SK-N-SH (cell line): ENCODE measurements at regions not wholly inside any gene's neighbourhood (a gene's known extent, or its start where the extent isn't known, plus 50 kb on each side); places are given as distances from the start of the nearest gene placed in this dataset.

Source experiments
- CTCF ChIA-PET: fragments of 300-600, 350-600 bp; formaldehyde crosslinking; extraction: SDS; loops from one replicate; lab custom pipeline; 2021; lab: Yijun Ruan, JAX
- POLR2A ChIA-PET: fragments of 350-600 bp; sonication (Branson Sonifier 250); formaldehyde crosslinking; extraction: SDS; loops from one replicate; lab custom pipeline; 2020; ENCODE audit warnings: antibody characterized with exemption, inconsistent platforms; lab: Yijun Ruan, JAX
- DNase-seq: peaks from one replicate; pipeline ENCODE4 v3.0.0; 2012
- H2AFZ ChIP-seq: fragments of 200-600 bp; sonication (generic); 2 replicates; pipeline ENCODE4 v1.8.1; 2016; ENCODE audit warnings: antibody characterized with exemption, mild to moderate bottlenecking, low read depth
- H3F3A ChIP-seq: fragments of 200-600 bp; sonication (generic); replicated peaks from 2 replicates; pipeline ENCODE3; 2016; ENCODE audit warnings: antibody characterized with exemption, mild to moderate bottlenecking; ENCODE audit not compliant: insufficient read depth
- H3K27ac ChIP-seq, 2 experiments: fragments of 200-500 bp in 1 of 2; fragments of 200-600 bp in 1 of 2; sonication (Bioruptor generic) in 1 of 2; sonication (generic), shearing (Covaris generic) in 1 of 2; 2 replicates each; pipeline versions ENCODE4 v1.5.1 to v1.6.1; 2014 to 2016; ENCODE audit warnings: low read depth in 2 of 2, inconsistent platforms in 1 of 2, low read length in 1 of 2, mild to moderate bottlenecking in 1 of 2, mixed read lengths in 1 of 2
- H3K27me3 ChIP-seq: fragments of 200-600 bp; sonication (generic), shearing (Covaris generic); 2 replicates; pipeline ENCODE4 v1.6.1; 2016; ENCODE audit warnings: mixed run types; ENCODE audit not compliant: insufficient read depth
- H3K36me3 ChIP-seq, 2 experiments: fragments of 200-500 bp in 1 of 2; fragments of 200-600 bp in 1 of 2; sonication (Bioruptor generic) in 1 of 2; sonication (generic) in 1 of 2; replicated peaks in 1 of 2; 2 replicates each; pipeline versions ENCODE3 to v1.5.1; 2014 to 2016; ENCODE audit warnings: low read length in 1 of 2, mild to moderate bottlenecking in 1 of 2; ENCODE audit not compliant: insufficient read depth in 2 of 2, control insufficient read depth in 1 of 2
- H3K4me1 ChIP-seq, 2 experiments: fragments of 200-500 bp in 1 of 2; fragments of 200-600 bp in 1 of 2; sonication (Bioruptor generic) in 1 of 2; sonication (generic), shearing (Covaris generic) in 1 of 2; 2 replicates each; pipeline versions ENCODE4 v1.5.1 to v1.6.1; 2014 to 2016; ENCODE audit warnings: low read depth in 1 of 2, low read length in 1 of 2, mixed run types in 1 of 2; ENCODE audit not compliant: insufficient read depth in 2 of 2, control insufficient read depth in 1 of 2
- H3K4me2 ChIP-seq: fragments of 200-600 bp; sonication (generic), shearing (Covaris generic); 2 replicates; pipeline ENCODE4 v1.6.1; 2017; ENCODE audit warnings: mixed run types
- H3K4me3 ChIP-seq, 2 experiments: fragments of 200-500 bp in 1 of 2; fragments of 200-600 bp in 1 of 2; sonication (Bioruptor generic) in 1 of 2; sonication (generic), shearing (Covaris generic) in 1 of 2; 2 replicates each; pipeline versions ENCODE4 v1.5.1 to v1.8.1; 2014 to 2016; ENCODE audit warnings: low read depth in 2 of 2, inconsistent platforms in 1 of 2, low read length in 1 of 2, mild to moderate bottlenecking in 1 of 2, mixed read lengths in 1 of 2, moderate library complexity in 1 of 2
- H3K79me2 ChIP-seq: fragments of 200-600 bp; sonication (generic); 2 replicates; pipeline ENCODE4 v1.8.1; 2017; ENCODE audit warnings: mild to moderate bottlenecking; ENCODE audit not compliant: insufficient read depth
- H3K9ac ChIP-seq: fragments of 200-600 bp; sonication (generic); 2 replicates; pipeline ENCODE4 v1.6.1; 2017; ENCODE audit warnings: mixed run types
- H3K9me2 ChIP-seq: fragments of 200-600 bp; sonication (generic); 2 replicates; pipeline ENCODE4 v1.6.1; 2017; ENCODE audit warnings: mixed run types
- H3K9me3 ChIP-seq: fragments of 200-600 bp; sonication (generic); 2 replicates; pipeline ENCODE4 v1.6.1; 2017; ENCODE audit warnings: mixed run types, mild to moderate bottlenecking, moderate library complexity
- H4K20me1 ChIP-seq: fragments of 200-600 bp; sonication (generic); 2 replicates; pipeline ENCODE4 v1.6.1; 2017; ENCODE audit warnings: mild to moderate bottlenecking, mixed run types; ENCODE audit not compliant: insufficient read depth
- CHD2 ChIP-seq: fragments of 150-350 bp; IDR thresholded peaks from 2 replicates; pipeline ENCODE4 v1.6.1; 2018; ENCODE audit warnings: low read length; ENCODE audit not compliant: partially characterized antibody
- ELF1 ChIP-seq: IDR thresholded peaks from 2 replicates; pipeline ENCODE4 v1.4.0; 2012
- EZH2phosphoT487 ChIP-seq: fragments of 200-600 bp; sonication (generic); IDR thresholded peaks from 2 replicates; pipeline ENCODE4 v1.6.1; 2017; ENCODE audit warnings: low read depth, mixed run types, mild to moderate bottlenecking, antibody characterized with exemption, moderate library complexity, borderline replicate concordance
- JUND ChIP-seq: IDR thresholded peaks from 2 replicates; pipeline ENCODE4 v1.4.0; 2012
- NRF1 ChIP-seq: IDR thresholded peaks from 2 replicates; pipeline ENCODE4 v1.6.1; 2012; ENCODE audit warnings: low read depth, mild to moderate bottlenecking, low read length
- POLR2AphosphoS5 ChIP-seq: IDR thresholded peaks from 2 replicates; pipeline ENCODE4 v1.6.1; 2012; ENCODE audit warnings: low read depth, low read length
- RAD21 ChIP-seq: IDR thresholded peaks from 2 replicates; pipeline ENCODE4 v1.6.1; 2012; ENCODE audit warnings: mild to moderate bottlenecking, low read length
- RCOR1 ChIP-seq: fragments of 150-350 bp; IDR thresholded peaks from 2 replicates; pipeline ENCODE4 v1.6.1; 2017; ENCODE audit warnings: antibody characterized with exemption, low read length
- RXRA ChIP-seq: IDR thresholded peaks from 2 replicates; pipeline ENCODE4 v1.4.0; 2012; ENCODE audit warnings: low read depth, mild to moderate bottlenecking, borderline replicate concordance
- TAF1 ChIP-seq: IDR thresholded peaks from 2 replicates; pipeline ENCODE4 v1.6.1; 2012; ENCODE audit warnings: low read depth, mild to moderate bottlenecking, low read length, moderate library complexity, borderline replicate concordance
- TCF12 ChIP-seq: IDR thresholded peaks from 2 replicates; pipeline ENCODE4 v1.4.0; 2012
- USF2 ChIP-seq: fragments of 150-350 bp; IDR thresholded peaks from 2 replicates; pipeline ENCODE4 v1.6.1; 2017; ENCODE audit warnings: antibody characterized with exemption, low read length, low read depth, borderline replicate concordance
- WGBS: methylation state at CpG from one replicate; pipeline ENCODE4 v1.1.6; 2017; ENCODE audit warnings: low lambda C conversion rate; 5-methylcytosine and 5-hydroxymethylcytosine counted together
- TF ChIP-seq, protein P1 (sequence below): fragments of 200-600 bp; sonication (generic); IDR thresholded peaks from 2 replicates; pipeline ENCODE4 v1.6.1; 2017; ENCODE audit warnings: antibody characterized with exemption, mild to moderate bottlenecking, moderate library complexity
- TF ChIP-seq, protein P2 (sequence below): IDR thresholded peaks from 2 replicates; pipeline ENCODE4; 2012

DNA sequence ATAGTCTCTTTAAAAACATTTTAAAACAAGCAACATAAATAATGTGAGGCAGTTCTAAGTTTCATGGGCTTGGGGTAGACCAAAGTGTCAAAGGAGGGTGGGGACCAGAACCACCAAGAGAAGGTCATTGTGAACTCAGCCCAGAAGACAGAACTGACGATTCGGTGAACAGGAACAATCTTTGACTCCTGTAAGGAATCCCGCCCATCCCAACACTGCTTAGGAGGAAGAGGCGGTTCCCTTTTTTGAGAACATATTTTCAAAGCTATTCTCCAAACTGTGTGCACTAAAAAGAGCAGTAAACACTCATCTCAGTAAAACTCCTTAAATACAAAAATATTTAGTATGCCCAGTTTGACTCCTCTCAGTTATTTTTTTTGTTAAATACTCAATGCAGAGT, 176.5 kb upstream of the TLE4 start:
- Histone ChIP-seq H3F3A (no peaks in the 10 kb centered on the region), H3K9me2 (no peaks in the 10 kb centered on the region), H3K9ac (no peak overlapping the region), H3K36me3 (no peaks in the 10 kb centered on the region), H3K27me3 (no peaks in the 10 kb centered on the region), H4K20me1 (no peaks in the 10 kb centered on the region), H3K4me2 (no peak overlapping the region), H3K9me3 (no peaks in the 10 kb centered on the region), H3K4me1 (no peaks in the 10 kb centered on the region), H3K4me3 (no peak overlapping the region), H3K27ac (no peak overlapping the region), H2AFZ (no peak overlapping the region), H3K79me2 (no peaks in the 10 kb centered on the region)
- no peak for TF ChIP-seq RXRA
- no peak for TF ChIP-seq ELF1
- no peak for TF ChIP-seq NRF1
- TF ChIP-seq JUND: no peak
- TF ChIP-seq, protein P1, sequence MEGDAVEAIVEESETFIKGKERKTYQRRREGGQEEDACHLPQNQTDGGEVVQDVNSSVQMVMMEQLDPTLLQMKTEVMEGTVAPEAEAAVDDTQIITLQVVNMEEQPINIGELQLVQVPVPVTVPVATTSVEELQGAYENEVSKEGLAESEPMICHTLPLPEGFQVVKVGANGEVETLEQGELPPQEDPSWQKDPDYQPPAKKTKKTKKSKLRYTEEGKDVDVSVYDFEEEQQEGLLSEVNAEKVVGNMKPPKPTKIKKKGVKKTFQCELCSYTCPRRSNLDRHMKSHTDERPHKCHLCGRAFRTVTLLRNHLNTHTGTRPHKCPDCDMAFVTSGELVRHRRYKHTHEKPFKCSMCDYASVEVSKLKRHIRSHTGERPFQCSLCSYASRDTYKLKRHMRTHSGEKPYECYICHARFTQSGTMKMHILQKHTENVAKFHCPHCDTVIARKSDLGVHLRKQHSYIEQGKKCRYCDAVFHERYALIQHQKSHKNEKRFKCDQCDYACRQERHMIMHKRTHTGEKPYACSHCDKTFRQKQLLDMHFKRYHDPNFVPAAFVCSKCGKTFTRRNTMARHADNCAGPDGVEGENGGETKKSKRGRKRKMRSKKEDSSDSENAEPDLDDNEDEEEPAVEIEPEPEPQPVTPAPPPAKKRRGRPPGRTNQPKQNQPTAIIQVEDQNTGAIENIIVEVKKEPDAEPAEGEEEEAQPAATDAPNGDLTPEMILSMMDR: no peak
- no peak for TF ChIP-seq EZH2phosphoT487
- no peak for TF ChIP-seq RCOR1
- TF ChIP-seq, protein P2, sequence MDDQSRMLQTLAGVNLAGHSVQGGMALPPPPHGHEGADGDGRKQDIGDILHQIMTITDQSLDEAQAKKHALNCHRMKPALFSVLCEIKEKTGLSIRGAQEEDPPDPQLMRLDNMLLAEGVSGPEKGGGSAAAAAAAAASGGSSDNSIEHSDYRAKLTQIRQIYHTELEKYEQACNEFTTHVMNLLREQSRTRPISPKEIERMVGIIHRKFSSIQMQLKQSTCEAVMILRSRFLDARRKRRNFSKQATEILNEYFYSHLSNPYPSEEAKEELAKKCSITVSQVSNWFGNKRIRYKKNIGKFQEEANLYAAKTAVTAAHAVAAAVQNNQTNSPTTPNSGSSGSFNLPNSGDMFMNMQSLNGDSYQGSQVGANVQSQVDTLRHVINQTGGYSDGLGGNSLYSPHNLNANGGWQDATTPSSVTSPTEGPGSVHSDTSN: no peak
- TF ChIP-seq TAF1: no peak
- no peak for TF ChIP-seq TCF12
- TF ChIP-seq RAD21: no peak
- DNase-seq: no peak
- ChIA-PET CTCF (no interaction called here), POLR2A (no interaction called here)
- WGBS: 90% methylated on average over 4 of the region's 4 CpGs

DNA sequence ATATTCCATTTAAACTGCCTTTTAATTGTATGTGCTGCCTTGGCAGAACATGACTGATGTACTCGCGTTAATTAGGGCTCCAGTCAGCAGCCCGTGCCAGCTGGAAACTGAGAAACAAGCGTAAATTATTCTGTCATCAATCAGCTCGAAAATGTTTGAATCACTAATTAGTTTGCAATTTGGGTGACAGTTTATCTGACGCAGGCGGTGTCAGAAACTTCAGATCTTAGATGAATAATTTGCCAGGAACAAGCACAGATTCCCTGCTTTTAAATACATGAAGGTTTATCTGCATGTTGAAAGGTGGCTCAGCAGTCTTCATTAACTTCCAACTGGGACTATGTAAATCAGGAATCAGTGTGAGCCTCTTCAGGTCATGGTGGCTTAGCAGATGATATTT, 176.0 kb upstream of the TLE4 start:
- Histone ChIP-seq H3K27me3 (no peaks in the 10 kb centered on the region), H2AFZ (no peak overlapping the region), H4K20me1 (no peaks in the 10 kb centered on the region), H3K79me2 (no peaks in the 10 kb centered on the region), H3K9ac (no peak overlapping the region), H3F3A (no peaks in the 10 kb centered on the region), H3K9me2 (no peaks in the 10 kb centered on the region), H3K36me3 (no peaks in the 10 kb centered on the region), H3K27ac (no peak overlapping the region), H3K4me2 (no peak overlapping the region), H3K9me3 (no peaks in the 10 kb centered on the region), H3K4me1 (no peaks in the 10 kb centered on the region), H3K4me3 (no peak overlapping the region)
- POLR2A ChIA-PET: no interaction called here
- DNase-seq: no peak
- TF ChIP-seq RAD21: no peak
- CTCF ChIA-PET: no interaction called here
- WGBS: 82% methylated on average over 7 of the region's 7 CpGs

DNA sequence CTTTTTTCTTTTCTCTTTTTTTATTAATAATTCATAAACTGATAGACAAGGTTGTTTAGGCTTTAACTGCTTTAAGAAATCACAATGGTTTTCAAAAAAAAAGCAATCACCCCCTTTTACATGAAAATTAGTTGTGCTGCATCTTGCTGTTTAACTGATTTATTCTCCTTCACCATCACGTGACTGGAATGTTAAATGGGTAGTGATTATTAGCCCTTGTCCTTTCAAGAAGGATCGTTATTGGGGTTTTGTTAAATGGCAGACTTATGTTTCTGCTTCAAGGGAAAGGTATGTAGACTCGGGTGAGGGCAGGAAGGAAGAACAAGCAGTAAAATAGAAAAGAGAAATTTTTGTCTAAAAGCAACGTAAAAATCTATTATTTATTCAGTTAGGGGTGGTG, 175.6 kb upstream of the TLE4 start:
- whole genome bisulfite sequencing: 59% methylated on average over 4 of the region's 4 CpGs
- Histone ChIP-seq H3K9me3 (no peaks in the 10 kb centered on the region), H3K4me2 (no peak overlapping the region), H3K79me2 (no peaks in the 10 kb centered on the region), H3K9ac (no peak overlapping the region), H3K36me3 (no peaks in the 10 kb centered on the region), H3K4me3 (no peak overlapping the region), H3F3A (no peaks in the 10 kb centered on the region), H3K4me1 (no peaks in the 10 kb centered on the region), H3K9me2 (no peaks in the 10 kb centered on the region), H4K20me1 (no peaks in the 10 kb centered on the region), H2AFZ (no peak overlapping the region), H3K27me3 (no peaks in the 10 kb centered on the region), H3K27ac (no peak overlapping the region)
- no peak for DNase-seq
- POLR2A ChIA-PET: no interaction called here
- CTCF ChIA-PET: no interaction called here
- TF ChIP-seq, protein P1: no peak
- no peak for TF ChIP-seq CHD2
- no peak for TF ChIP-seq TCF12
- TF ChIP-seq RXRA: no peak
- TF ChIP-seq USF2: no peak
- no peak for TF ChIP-seq POLR2AphosphoS5
